ENCODE measurements at regions not wholly inside any gene's neighbourhood (a gene's known extent, or its start where the extent isn't known, plus 50 kb on each side); places are given as distances from the start of the nearest gene placed in this dataset.

DNA sequence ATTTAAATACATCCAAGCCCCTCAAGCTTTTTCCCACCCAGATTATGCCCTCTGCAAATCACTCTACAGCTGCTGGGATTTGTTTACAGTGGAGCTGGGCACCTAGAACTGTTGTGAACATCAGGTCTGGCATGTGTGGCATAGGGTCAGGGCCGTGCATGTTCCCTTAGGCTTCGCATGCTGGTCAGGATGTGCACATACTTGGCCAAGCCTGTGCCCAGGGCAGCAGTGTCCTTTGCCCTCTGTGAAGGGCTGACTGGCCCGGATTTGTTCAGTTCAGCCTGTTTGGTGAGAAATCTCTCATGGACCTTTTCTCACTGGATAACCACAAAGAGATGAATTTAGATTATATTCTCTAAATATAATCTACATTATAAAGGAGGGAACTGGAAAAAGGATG, 471.9 kb downstream of the TRIML1 start:
- TF ChIP-seq, protein P1, sequence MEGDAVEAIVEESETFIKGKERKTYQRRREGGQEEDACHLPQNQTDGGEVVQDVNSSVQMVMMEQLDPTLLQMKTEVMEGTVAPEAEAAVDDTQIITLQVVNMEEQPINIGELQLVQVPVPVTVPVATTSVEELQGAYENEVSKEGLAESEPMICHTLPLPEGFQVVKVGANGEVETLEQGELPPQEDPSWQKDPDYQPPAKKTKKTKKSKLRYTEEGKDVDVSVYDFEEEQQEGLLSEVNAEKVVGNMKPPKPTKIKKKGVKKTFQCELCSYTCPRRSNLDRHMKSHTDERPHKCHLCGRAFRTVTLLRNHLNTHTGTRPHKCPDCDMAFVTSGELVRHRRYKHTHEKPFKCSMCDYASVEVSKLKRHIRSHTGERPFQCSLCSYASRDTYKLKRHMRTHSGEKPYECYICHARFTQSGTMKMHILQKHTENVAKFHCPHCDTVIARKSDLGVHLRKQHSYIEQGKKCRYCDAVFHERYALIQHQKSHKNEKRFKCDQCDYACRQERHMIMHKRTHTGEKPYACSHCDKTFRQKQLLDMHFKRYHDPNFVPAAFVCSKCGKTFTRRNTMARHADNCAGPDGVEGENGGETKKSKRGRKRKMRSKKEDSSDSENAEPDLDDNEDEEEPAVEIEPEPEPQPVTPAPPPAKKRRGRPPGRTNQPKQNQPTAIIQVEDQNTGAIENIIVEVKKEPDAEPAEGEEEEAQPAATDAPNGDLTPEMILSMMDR (IDR thresholded peaks at IDR 0.05): no peak
- TF ChIP-seq EP300 (IDR thresholded peaks at IDR 0.05) (no peak), POLR2A (IDR thresholded peaks at IDR 0.05) (no peak)
- H3K27me3 ChIP-seq: no peaks in the 10 kb centered on the region
- H3K36me3 ChIP-seq: no peaks in the 10 kb centered on the region
- DNase-seq (ENCODE audit: low spot score in 2 of 2): no peak
- H3K4me3 ChIP-seq: no peak overlapping the region
- no peaks in the 10 kb centered on the region for H3K4me1 ChIP-seq
- WGBS, 2 donors: 87 to 94% methylated on average over 3 of the region's 3 CpGs
- no peaks in the 10 kb centered on the region for H3K9me3 ChIP-seq
- no peak overlapping the region for H3K27ac ChIP-seq

- WGBS, 2 donors: 62 to 66% methylated on average over 2 of the region's 2 CpGs
- H3K27ac ChIP-seq: no peak overlapping the region
- no peaks in the 10 kb centered on the region for H3K4me1 ChIP-seq
- TF ChIP-seq, protein P1 (IDR thresholded peaks at IDR 0.05): no peak
- TF ChIP-seq POLR2A (IDR thresholded peaks at IDR 0.05): no peak
- TF ChIP-seq EP300 (IDR thresholded peaks at IDR 0.05): no peak
- no peaks in the 10 kb centered on the region for H3K36me3 ChIP-seq
- no peaks in the 10 kb centered on the region for H3K9me3 ChIP-seq
- H3K27me3 ChIP-seq: no peaks in the 10 kb centered on the region
- H3K4me3 ChIP-seq: no peak overlapping the region
- DNase-seq (ENCODE audit: low spot score in 2 of 2): no peak
Observed at GRCh38 chr4:188612659-188613058, 473.4 kb downstream of the TRIML1 start.

DNA sequence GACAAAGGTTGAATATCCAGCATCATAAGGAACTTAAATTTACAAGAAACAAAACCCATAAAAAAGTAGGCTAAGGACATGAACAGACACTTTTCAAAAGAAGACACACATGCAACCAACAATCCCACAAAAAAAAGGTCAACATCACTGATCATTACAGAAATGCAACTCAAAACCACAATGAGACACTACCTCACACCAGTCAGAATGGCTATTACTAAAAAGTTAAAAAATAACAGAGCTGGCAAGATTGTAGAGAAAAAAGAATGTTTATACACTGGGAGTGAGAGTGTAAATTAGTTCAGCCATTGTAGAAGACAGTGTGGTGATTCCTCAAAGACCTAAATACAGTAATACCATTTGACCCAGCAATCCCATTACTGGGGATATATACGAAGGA, 474.7 kb downstream of the TRIML1 start:
- no peaks in the 10 kb centered on the region for H3K36me3 ChIP-seq
- TF ChIP-seq, protein P1 (IDR thresholded peaks at IDR 0.05): no peak
- TF ChIP-seq POLR2A (IDR thresholded peaks at IDR 0.05) (no peak), EP300 (IDR thresholded peaks at IDR 0.05) (no peak)
- no peak for DNase-seq (ENCODE audit: low spot score in 2 of 2)
- H3K27ac ChIP-seq: no peak overlapping the region
- WGBS, 2 donors: 78 to 88% methylated on average over 1 of the region's 1 CpG
- H3K4me3 ChIP-seq: no peak overlapping the region
- no peaks in the 10 kb centered on the region for H3K9me3 ChIP-seq
- H3K4me1 ChIP-seq: no peaks in the 10 kb centered on the region
- no peaks in the 10 kb centered on the region for H3K27me3 ChIP-seq

GRCh38 chr4:188619456-188620149, 480.4 kb downstream of the TRIML1 start:
- TF ChIP-seq EP300 (IDR thresholded peaks at IDR 0.05) (no peak), POLR2A (IDR thresholded peaks at IDR 0.05) (no peak)
- TF ChIP-seq, protein P1 (IDR thresholded peaks at IDR 0.05): no peak
- DNase-seq (ENCODE audit: low spot score in 2 of 2): no peak
- WGBS, 2 donors: 63 to 70% methylated on average over 12 to 18 of the region's 18 CpGs
- H3K4me3 ChIP-seq: no peak overlapping the region
- H3K36me3 ChIP-seq: no peaks in the 10 kb centered on the region
- no peaks in the 10 kb centered on the region for H3K27me3 ChIP-seq
- H3K27ac ChIP-seq: no peak overlapping the region
- H3K4me1 ChIP-seq: no peaks in the 10 kb centered on the region
- H3K9me3 ChIP-seq: no peaks in the 10 kb centered on the region

DNA sequence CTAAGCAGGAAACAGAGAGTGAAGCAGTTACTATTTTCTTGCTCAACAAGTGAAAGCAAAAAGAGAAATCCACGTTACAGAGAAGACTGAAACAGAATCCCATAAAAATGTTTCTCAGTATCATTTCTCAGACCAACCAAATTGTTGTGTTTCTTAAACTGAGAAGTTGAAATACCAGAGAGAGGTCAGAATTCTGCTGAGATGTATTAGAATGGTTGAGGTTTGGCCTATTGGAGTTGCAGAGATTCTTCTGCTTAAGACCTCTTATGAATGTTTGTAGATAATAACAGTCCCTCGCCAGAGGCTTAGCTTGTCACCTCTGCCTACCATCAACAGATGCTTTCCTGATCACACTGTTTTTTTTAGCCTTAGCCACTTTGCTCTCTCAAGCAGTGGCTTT, 481.4 kb downstream of the TRIML1 start:
- Histone ChIP-seq H3K27ac (no peak overlapping the region), H3K36me3 (no peaks in the 10 kb centered on the region), H3K4me3 (no peak overlapping the region), H3K4me1 (no peaks in the 10 kb centered on the region), H3K27me3 (no peaks in the 10 kb centered on the region), H3K9me3 (no peaks in the 10 kb centered on the region)
- no peak for DNase-seq (ENCODE audit: low spot score in 2 of 2)
- 54 to 75% methylated on average over 2 of the region's 2 CpGs for WGBS, 2 donors
- TF ChIP-seq EP300 (IDR thresholded peaks at IDR 0.05): no peak
- no peak for TF ChIP-seq POLR2A (IDR thresholded peaks at IDR 0.05)
- TF ChIP-seq, protein P1 (IDR thresholded peaks at IDR 0.05): no peak
